RWPE1 (cell line): ENCODE measurements at regions not wholly inside any gene's neighbourhood (a gene's known extent, or its start where the extent isn't known, plus 50 kb on each side); places are given as distances from the start of the nearest gene placed in this dataset.

Experiments
- CTCF ChIA-PET: fragments of 350-600 bp; sonication (Branson Sonifier 250); formaldehyde crosslinking; extraction: SDS; loops from one replicate; lab custom pipeline; 2021; lab: Yijun Ruan, JAX
- POLR2A ChIA-PET: fragments of 400-600 bp; formaldehyde crosslinking; extraction: SDS; loops from one replicate; lab custom pipeline; 2020; ENCODE audit warnings: antibody characterized with exemption; ENCODE audit not compliant: low non-redundant PET; lab: Yijun Ruan, JAX
- DNase-seq: peaks from one replicate; pipeline ENCODE4 v3.0.0; 2012; ENCODE audit warnings: low spot score
- H3K27ac ChIP-seq: fragments of 450-650 bp; 2 replicates; pipeline ENCODE4 v1.5.1; 2017
- TF ChIP-seq, protein P1 (sequence below): fragments of 450-650 bp; conservative IDR thresholded peaks from 2 replicates; pipeline ENCODE4 v1.5.1; 2017; ENCODE audit warnings: low read depth, mild to moderate bottlenecking

DNA sequence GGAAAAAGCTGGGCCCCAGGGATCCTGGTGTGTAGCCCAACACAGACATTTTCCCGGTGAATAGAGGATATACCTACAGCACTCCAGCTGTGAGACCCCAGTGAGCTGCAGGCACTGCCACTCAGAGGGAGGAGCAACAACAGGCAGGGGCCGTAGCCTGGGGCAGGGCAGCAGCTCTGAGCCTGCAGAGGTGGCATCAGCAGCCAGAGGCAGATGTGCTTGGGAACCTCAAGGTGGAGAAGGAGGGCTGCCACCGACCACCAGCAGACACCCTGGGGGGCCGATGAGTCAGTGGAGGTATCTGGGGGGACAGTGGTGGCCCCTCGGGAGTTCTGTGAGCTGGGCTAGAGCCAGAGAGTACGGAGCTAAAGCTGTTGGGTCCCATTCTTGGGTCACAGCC is 110.2 kb upstream of the GDF10 start:
- CTCF ChIA-PET: no interaction called here
- POLR2A ChIA-PET: no interaction called here
- DNase-seq: no peak
- TF ChIP-seq, protein P1, sequence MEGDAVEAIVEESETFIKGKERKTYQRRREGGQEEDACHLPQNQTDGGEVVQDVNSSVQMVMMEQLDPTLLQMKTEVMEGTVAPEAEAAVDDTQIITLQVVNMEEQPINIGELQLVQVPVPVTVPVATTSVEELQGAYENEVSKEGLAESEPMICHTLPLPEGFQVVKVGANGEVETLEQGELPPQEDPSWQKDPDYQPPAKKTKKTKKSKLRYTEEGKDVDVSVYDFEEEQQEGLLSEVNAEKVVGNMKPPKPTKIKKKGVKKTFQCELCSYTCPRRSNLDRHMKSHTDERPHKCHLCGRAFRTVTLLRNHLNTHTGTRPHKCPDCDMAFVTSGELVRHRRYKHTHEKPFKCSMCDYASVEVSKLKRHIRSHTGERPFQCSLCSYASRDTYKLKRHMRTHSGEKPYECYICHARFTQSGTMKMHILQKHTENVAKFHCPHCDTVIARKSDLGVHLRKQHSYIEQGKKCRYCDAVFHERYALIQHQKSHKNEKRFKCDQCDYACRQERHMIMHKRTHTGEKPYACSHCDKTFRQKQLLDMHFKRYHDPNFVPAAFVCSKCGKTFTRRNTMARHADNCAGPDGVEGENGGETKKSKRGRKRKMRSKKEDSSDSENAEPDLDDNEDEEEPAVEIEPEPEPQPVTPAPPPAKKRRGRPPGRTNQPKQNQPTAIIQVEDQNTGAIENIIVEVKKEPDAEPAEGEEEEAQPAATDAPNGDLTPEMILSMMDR: no peak
- no peak overlapping the region for H3K27ac ChIP-seq

DNA sequence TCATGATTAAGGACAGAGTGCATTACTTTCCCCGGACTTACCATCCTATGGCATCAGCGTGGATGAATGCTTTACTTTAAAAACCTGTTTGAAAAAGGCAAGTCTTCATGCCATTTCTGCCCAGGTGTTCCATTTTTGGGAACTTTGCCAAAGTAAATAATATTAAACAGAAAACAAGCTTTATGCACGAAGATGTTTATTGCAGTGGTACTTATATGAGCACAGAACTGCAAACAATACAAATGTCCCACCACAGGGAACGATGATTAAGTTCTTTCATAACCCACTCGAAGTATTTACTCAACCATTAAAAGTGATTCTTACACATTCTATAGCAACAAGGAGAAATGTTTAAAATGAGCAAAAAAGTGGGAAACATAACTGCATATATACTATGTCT is 109.7 kb upstream of the GDF10 start:
- POLR2A ChIA-PET: no interaction called here
- no peak for DNase-seq
- no peak overlapping the region for H3K27ac ChIP-seq
- CTCF ChIA-PET: no interaction called here
- TF ChIP-seq, protein P1: no peak

DNA sequence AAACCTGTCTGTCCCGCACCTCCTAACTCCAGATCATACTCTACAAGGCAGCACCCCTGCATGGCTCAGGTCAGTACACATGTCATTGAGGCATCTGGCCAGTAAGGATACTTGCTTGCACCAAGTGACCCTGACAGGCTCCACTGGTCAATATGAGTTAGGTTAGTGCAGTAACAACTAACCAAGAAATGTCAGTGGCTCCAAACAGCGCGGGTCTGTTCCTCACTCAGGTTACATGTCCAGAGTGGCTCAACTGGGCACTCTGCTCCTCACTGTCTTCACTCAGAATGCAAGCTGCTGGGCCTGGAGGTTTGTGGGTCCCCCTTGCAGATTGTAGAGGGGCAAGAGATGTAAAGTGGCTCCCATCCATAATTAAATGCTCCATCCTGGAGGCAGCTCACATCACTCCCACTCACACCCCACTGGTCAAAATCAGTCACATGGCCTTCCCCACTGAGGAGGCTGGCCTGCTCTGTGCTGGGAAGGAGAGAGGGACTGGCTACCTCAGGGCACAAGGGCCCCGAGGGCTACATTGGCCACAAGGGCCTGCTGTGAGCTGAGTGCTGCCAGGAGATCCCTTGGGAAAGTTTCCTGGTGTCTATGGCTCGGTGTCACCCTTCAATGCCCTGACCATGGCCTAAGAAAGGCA is 109.1 kb upstream of the GDF10 start:
- CTCF ChIA-PET: no interaction called here
- POLR2A ChIA-PET: no interaction called here
- no peak for DNase-seq
- H3K27ac ChIP-seq: no peak overlapping the region
- TF ChIP-seq, protein P1: no peak

DNA sequence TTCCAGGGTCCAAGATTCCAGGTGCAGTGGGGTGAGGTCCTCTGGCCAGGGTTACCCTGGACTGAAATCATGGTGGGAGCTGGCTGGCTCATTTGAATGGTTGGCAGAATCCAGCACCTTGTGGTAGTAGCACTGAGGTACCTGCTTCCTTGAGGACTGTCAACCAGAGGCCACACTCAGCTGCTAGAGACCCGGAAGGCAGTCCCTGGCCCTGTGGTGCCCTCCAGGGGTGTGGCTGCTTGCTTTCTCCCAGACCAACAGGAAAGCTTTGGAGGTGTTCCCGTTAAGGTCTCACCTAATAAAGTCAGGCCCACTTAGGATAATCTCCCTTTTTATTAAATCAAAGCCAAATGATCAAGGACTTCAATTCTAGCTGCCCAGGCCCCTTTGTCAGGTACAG is 107.7 kb upstream of the GDF10 start:
- no peak overlapping the region for H3K27ac ChIP-seq
- no peak for DNase-seq
- CTCF ChIA-PET: interaction anchor here (0.7 kb wide), 1 partner anchor 50 kb away, joined by 3 read pairs; no protein-coding TSS in a partner anchor
- TF ChIP-seq, protein P1: no peak
- POLR2A ChIA-PET: no interaction called here

DNA sequence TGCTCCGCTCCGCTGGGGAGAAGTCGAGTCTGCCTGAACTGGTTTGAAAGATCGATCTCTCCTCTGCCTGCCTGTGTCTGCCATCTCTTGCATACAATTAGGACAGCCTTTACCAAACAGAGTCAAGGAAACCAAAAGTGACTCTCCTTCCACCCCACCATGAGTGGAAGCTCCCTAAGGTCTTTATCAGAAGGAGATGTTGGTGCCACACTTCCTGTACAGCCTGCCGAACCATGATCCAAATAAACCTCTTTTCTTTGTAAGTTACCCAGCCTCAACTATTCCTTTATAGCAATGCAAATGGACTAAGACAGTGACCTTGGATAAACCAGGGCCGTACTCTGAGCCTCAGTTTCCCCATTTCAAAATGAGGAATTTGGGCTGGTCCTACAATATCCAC is 106.3 kb upstream of the GDF10 start:
- CTCF ChIA-PET: no interaction called here
- H3K27ac ChIP-seq: no peak overlapping the region
- TF ChIP-seq, protein P1: no peak
- POLR2A ChIA-PET: no interaction called here
- no peak for DNase-seq

DNA sequence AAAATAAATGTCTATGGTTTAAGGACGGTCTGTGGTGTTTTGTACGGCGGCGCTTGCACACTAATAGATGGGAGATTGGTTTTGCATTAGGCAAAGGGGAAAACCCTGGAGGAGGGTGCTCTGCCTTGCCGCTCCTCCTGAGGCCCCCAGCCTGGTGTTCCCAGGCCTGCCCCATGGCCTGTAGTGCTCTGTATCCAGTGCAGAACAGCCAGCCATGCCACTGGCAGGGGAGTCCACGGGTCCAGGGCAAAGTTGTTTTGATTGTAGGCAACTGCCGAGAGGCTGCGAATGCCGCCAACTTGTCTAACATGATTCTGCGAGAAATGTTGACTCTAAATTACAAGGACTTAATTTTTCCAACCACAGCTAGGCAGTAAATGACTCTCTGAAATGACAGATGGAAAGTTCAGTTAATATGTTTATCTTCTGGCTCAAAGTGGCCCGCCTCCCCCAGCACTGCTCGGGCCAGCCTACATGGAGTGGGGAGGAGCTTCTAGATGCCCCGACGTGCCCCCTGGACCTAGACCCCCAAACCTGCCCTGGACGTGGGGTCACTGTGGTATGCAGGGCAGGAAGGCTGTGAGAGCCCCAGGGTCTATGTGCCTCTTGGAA is 104.6 kb upstream of the GDF10 start:
- DNase-seq: no peak
- no peak overlapping the region for H3K27ac ChIP-seq
- ChIA-PET POLR2A (no interaction called here), CTCF (no interaction called here)
- TF ChIP-seq, protein P1: no peak
